HG02885 (cell line): ENCODE measurements at regions not wholly inside any gene's neighbourhood (a gene's known extent, or its start where the extent isn't known, plus 50 kb on each side); places are given as distances from the start of the nearest gene placed in this dataset.

Source experiments
- ATAC-seq: cut with Tn5 transposase; IDR thresholded peaks from one replicate; pipeline ENCODE4 v1.9.1; 2021; ENCODE audit warnings: mild to moderate bottlenecking; ENCODE audit not compliant: unreplicated experiment, poor library complexity

DNA sequence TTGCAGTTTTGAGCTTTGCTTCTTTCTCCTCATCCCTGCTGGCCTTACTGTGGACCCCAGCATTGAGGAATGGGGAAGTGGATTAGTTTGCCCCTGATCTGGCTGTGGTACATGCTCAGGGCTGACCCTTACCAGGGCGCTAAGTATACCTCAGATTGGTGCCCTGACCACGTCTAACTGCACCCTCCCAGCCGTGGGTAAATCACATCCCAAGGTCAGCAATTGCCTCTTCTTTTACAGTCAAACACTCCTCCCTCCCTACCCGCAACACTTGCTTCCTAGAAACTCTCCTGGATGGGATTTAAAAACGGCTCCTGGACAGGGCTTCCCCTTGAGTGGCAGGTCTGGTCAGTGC, 437.9 kb downstream of the NR2F2 start:
- no peak for ATAC-seq

- no peak for ATAC-seq
These were observed 440.5 kb downstream of the NR2F2 start for GRCh38 chr15:96771035-96771434.

- no peak for ATAC-seq
These were observed 443.7 kb downstream of the NR2F2 start for GRCh38 chr15:96774216-96774615.

- ATAC-seq: no peak
These were observed 453.2 kb downstream of the NR2F2 start for GRCh38 chr15:96783746-96784145.

DNA sequence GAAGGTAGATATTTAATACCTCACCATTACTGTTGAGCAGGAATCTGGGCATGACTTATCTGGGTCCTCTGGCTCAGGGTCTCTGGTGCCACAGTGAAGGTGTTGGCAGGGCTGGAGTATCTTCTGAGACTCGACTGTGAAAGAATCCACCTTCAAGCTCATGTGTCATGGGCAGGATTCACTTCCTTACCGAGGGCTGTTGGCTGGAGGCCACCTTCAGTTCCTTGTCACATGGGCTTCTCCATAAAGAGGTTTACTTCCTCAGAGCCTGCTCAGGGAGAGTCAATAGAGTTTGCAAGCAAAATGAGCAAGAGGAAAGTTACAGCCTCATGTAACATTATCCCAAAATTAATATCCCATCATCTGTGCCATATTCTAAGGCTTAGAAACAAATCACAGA, 459.5 kb downstream of the NR2F2 start:
- no peak for ATAC-seq

GRCh38 chr15:96792216-96792615, 461.7 kb downstream of the NR2F2 start:
- ATAC-seq: no peak

DNA sequence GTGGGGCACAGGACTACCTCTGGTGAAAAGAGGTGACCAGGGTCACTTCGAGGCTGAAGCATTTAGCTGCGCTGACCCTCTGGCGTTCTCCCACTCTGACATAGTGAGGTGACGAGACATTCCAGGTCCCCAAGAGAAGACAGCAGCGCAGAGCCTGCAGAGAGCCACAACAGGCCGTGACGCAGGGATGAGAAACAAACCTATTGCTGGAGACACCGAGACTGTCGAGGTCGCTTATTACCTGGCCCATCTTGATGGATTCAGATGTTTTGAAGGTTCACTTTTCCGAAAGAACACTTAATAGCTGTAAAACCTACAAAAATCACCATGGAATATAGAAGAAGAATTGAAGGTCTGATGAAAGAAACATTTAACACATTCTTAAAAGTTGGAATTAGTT, 466.3 kb downstream of the NR2F2 start:
- ATAC-seq: no peak

DNA sequence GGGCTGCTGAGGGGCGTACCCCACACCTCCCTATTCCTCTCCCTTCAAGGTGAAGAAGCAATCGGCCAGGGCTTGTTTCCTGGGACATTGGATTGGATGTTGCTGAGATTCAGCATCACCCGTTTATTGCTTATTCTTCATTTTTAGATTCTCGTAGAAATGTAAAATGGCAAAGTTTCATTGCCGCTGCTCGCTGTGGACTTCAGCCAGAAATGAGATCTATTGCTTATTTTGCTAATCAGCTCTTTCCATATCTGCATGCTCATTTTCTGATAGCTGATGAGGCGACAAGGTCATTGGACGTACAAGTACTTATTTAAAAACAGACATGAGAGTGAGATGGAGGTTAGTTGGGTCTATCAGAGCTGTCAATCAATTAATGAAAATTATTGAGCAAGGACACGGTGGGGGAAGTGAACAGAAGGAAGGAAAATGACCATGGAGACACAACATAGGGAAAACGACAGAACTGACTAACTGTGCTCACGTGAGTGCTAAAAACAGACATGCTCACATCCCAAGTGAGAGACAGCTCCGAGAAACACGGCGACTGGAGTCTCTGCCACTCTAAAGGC, 471.2 kb downstream of the NR2F2 start:
- no peak for ATAC-seq

GRCh38 chr15:96802611-96803255, 472.2 kb downstream of the NR2F2 start:
- ATAC-seq: no peak

DNA sequence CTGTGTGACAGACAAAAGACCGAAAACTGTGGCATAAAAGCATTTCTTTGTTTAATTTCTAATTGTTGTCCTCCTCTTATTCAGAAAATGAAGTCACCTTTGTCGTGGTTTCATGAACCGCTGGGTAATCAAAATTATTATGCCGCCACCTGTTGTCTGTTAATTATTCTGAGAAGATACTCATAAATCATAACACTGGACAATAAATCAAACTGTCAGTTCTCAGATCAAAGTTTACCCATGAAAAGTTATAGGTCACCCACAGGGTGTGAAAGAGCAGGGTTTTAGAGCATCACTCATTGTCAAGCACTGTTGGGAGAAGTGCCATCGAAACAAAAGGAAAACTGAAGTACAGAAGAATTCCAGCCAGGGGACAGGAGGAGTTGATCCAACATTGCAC, 474.3 kb downstream of the NR2F2 start:
- no peak for ATAC-seq

DNA sequence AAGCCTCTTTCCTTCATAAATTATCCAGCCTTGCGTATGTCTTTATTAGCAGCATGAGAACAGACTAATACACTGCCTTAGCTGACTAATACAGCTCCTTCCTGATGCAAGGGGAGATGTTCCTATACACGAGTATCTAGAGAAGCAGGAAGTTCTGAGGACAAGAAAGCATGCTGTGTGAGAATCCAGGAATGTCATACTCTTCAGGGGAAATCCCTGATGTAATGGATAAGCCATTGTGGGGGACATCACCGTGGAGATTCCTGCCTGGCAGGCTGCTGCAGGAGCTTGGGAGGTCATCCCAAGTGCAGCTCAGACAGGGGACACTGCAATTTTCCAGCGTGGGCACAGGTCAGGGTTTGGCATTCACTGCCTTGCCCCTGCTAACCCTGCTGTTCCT, 476.9 kb downstream of the NR2F2 start:
- no peak for ATAC-seq

- no peak for ATAC-seq
These were observed 487.4 kb downstream of the NR2F2 start for GRCh38 chr15:96817900-96818299.

DNA sequence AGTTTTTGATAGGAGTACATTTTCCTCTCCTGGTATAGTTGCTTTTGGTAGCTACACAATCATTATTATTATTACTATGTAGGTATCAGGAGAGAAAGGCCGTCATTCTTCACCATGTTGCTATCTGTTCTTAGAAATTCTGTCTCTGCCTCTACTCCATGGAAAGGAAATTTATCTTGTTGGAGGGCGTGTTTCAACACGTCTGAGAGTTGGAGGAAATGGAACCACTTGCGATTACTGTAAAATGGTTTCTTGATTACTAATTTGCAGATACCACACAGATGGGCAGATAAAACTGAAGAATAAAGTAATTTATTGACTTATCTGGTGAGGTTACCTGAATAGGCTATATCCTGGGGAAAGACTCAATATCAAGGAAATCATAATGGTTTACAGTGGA, 488.4 kb downstream of the NR2F2 start:
- no peak for ATAC-seq

DNA sequence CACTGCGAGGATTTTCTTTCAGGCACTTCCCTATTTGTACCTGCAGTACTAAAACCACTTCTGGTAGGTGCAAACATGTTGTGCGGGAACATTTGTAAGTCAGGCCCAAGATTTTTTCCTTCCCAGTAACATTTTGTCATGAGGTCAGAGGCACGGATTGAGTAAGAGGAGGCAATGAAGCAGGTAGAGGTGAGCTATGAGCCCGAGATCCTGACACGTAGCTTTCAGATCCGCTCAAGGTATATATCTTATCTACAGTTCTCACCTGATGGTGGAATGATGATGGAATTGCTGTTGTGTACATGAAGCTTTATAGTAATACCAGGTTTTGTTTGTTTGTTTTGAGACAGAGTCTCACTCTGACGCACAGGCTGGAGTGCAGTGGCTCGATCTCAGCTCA, 497.5 kb downstream of the NR2F2 start:
- ATAC-seq: no peak

DNA sequence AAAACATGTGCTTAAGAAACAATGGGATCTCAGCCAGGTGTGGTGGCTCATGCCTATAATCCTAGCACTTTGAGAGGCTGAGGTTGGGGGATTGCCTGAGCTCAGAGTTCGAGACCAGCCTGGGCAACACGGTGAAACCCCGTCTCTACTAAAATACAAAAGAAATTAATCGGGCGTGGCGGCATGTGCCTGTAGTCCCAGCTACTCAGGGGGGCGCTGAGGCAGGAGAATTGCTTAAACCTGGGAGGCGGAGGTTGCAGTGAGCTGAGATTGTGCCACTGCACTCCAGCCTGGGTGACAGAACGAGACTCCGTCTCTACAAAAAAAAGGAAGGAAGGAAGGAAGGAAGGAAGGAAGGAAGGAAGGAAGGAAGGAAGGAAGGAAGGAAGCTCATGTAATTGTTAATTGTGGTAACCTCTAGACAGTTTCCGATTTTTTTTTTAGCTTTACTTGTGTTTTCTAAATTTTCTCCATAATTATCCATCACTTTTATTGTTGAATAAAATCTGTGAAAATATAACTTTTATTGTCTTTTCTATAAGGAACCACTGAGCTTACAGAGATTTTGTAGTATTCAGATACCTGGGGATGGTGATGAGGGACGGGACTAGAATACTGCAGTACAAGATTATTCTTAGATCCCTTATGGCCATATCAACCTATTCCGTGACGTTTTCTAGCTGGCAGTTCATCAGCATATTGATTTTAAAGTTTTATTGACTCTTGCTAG, 506.9 kb downstream of the NR2F2 start:
- no peak for ATAC-seq

DNA sequence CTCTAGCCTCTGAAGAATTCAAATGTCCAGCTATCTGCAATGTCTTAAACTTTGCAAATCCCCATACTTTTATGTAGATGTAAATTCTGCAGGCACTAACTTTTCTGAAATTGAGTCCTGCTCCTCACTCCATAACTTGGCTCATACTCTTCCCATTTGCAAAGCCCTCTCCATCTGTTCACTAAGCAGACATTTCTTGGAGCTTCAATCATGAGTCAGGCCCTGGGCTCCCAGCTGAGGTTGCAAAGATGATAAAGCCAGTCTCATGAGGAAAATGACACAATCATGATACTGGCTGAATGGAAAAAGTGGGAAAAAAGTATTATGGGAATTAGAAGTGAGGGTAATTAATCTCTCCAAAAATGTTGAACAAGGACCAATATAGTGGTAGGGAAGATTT, 507.6 kb downstream of the NR2F2 start:
- no peak for ATAC-seq

DNA sequence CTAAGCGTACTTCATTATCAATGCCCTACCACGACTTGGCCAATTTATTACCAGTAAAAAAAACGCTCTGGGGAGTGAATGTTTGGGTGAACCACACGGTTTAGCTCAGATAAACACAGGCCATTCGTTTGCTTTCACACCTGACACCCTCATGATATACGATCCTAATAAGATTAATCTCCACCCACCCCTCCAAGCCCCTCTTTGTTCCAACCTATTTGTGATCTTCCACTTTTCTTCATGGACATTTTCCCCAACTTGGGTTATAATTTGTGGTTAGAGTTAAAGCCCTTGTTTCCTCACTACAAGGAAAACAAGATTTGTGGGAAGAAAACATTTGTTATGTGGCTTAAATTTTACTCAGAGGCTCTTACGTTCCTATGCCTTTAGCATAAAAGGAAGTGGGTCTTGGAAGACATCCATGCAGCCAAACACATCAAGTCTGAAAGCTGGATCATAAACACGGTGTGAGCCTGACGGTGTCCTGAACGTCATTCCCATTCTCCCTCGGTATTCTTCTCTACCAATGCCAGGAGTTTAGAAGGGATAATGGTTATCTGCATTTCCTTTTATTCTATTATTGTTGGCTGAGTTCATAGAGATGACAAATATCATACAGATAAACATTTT, 518.9 kb downstream of the NR2F2 start:
- ATAC-seq: no peak

DNA sequence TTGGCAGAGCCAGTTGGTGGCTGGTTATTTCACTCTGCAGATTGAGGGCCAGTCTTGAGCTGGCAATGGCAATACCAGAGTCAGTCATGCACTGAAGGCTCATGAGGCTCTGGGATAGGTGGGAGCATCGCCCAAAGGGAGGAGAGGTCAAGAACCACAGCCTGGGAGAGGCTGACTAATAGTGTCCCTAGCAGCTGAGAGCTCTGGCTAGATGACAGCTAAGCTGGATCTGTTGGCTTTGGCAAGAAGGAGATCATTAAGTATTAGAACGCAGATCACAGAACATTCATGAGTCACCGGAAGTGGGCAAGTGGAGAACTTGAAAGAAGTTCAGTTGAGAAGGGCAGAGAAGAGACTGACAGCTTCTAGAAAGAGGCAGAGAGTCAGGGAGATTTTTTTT, 521.1 kb downstream of the NR2F2 start:
- ATAC-seq: no peak

DNA sequence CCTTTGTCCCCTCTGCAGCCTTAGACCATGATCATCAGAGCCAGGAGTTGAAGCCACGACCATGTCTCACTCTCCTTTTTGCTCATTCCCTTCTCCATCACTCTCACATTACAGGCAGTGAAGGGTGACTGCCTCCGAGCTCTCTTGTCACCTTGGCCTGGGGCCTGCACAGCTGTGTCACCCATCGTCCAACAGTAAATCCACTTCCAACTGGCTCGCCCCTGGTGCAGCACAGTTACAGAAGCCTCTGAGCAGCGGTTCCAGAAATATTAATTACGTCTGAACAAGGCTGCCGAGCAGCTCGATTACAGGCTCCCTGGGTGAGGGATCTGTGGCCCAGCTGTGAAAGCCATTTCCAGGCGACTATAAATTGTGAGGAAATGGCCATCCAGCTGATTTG, 528.2 kb downstream of the NR2F2 start:
- no peak for ATAC-seq

- no peak for ATAC-seq
These were observed 530.2 kb downstream of the NR2F2 start for GRCh38 chr15:96860741-96861140.

GRCh38 chr15:96867992-96868391, 537.5 kb downstream of the NR2F2 start:
- ATAC-seq: no peak

GRCh38 chr15:96869122-96869521, 538.6 kb downstream of the NR2F2 start:
- ATAC-seq: no peak
